ENCODE measurements at regions not wholly inside any gene's neighbourhood (a gene's known extent, or its start where the extent isn't known, plus 50 kb on each side); places are given as distances from the start of the nearest gene placed in this dataset.

DNA sequence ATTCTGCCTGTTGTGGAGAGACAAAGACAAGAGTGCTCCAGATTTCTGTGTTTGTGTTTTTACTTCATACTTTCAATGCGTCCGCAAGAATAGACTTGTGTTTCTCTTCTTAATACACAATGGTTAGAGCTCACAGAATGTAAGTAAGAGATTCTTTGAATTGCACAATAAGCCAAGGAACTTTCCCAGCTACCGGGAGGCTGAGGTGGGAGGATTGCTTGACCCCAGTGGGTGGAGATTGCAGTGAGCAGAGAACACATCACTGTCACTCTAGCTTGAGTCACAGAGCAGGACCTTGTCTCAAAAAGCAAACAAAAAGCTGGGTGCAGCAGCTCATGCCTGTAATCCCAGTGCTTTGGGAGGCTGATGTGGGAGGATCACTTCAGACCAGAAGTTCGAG lies 250.7 kb upstream of the MYO3A start:
- TF ChIP-seq GATA3 (IDR thresholded peaks at IDR 0.05; ENCODE audit: low read depth, low read length): no peak
- no peak for TF ChIP-seq GATA2 (IDR thresholded peaks at IDR 0.05; ENCODE audit: low read depth, low read length)

Data from SH-SY5Y (cell line).